ENCODE measurements at regions not wholly inside any gene's neighbourhood (a gene's known extent, or its start where the extent isn't known, plus 50 kb on each side); places are given as distances from the start of the nearest gene placed in this dataset.

GRCh38 chr7:118627467-118627866 lies 403.0 kb downstream of the ANKRD7 start:
- TF ChIP-seq, protein P1, sequence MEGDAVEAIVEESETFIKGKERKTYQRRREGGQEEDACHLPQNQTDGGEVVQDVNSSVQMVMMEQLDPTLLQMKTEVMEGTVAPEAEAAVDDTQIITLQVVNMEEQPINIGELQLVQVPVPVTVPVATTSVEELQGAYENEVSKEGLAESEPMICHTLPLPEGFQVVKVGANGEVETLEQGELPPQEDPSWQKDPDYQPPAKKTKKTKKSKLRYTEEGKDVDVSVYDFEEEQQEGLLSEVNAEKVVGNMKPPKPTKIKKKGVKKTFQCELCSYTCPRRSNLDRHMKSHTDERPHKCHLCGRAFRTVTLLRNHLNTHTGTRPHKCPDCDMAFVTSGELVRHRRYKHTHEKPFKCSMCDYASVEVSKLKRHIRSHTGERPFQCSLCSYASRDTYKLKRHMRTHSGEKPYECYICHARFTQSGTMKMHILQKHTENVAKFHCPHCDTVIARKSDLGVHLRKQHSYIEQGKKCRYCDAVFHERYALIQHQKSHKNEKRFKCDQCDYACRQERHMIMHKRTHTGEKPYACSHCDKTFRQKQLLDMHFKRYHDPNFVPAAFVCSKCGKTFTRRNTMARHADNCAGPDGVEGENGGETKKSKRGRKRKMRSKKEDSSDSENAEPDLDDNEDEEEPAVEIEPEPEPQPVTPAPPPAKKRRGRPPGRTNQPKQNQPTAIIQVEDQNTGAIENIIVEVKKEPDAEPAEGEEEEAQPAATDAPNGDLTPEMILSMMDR (IDR thresholded peaks at IDR 0.05), result no peak
- no peak for TF ChIP-seq POLR2A (IDR thresholded peaks at IDR 0.05)

All from breast epithelium (tissue), 3 donors.